OCI-M1 (cell line): ENCODE measurements at regions not wholly inside any gene's neighbourhood (a gene's known extent, or its start where the extent isn't known, plus 50 kb on each side); places are given as distances from the start of the nearest gene placed in this dataset.

Experiments used
- DNase-seq: peaks from one replicate; lab custom pipeline; 2025; lab: John Stamatoyannopoulos, UW

GRCh38 chr11:45063669-45064068 lies 82.8 kb upstream of the PRDM11 start:
- no peak for DNase-seq

GRCh38 chr11:45067966-45068365 lies 78.5 kb upstream of the PRDM11 start:
- no peak for DNase-seq

GRCh38 chr11:45071232-45071631 lies 75.2 kb upstream of the PRDM11 start:
- DNase-seq, result no peak

GRCh38 chr11:45073685-45074141 lies 72.7 kb upstream of the PRDM11 start:
- no peak for DNase-seq

GRCh38 chr11:45075519-45075918 lies 70.9 kb upstream of the PRDM11 start:
- no peak for DNase-seq

GRCh38 chr11:45075952-45076351 lies 70.5 kb upstream of the PRDM11 start:
- DNase-seq, result no peak

GRCh38 chr11:45076761-45077160 lies 69.7 kb upstream of the PRDM11 start:
- no peak for DNase-seq

GRCh38 chr11:45078236-45079074 lies 68.0 kb upstream of the PRDM11 start:
- DNase-seq, result no peak

- DNase-seq, result no peak
These were observed 67.4 kb upstream of the PRDM11 start for GRCh38 chr11:45079075-45079444.

GRCh38 chr11:45079567-45079942 lies 66.9 kb upstream of the PRDM11 start:
- DNase-seq, result no peak

GRCh38 chr11:45079943-45080719 lies 66.3 kb upstream of the PRDM11 start:
- DNase-seq, result no peak

GRCh38 chr11:45082744-45083543 lies 63.5 kb upstream of the PRDM11 start:
- no peak for DNase-seq

GRCh38 chr11:45083544-45084087 lies 62.8 kb upstream of the PRDM11 start:
- DNase-seq, result no peak

- DNase-seq, result no peak
These were observed 60.6 kb upstream of the PRDM11 start for GRCh38 chr11:45085646-45086501.

- no peak for DNase-seq
These were observed 59.9 kb upstream of the PRDM11 start for GRCh38 chr11:45086526-45086925.

- no peak for DNase-seq
These were observed 59.1 kb upstream of the PRDM11 start for GRCh38 chr11:45087086-45087899.

- no peak for DNase-seq
These were observed 58.6 kb upstream of the PRDM11 start for GRCh38 chr11:45087900-45088160.

- no peak for DNase-seq
These were observed 57.2 kb upstream of the PRDM11 start for GRCh38 chr11:45089251-45089650.

GRCh38 chr11:45089676-45090499 lies 56.6 kb upstream of the PRDM11 start:
- peak; percentile 23 for DNase-seq

GRCh38 chr11:45090607-45091006 lies 55.8 kb upstream of the PRDM11 start:
- DNase-seq, result no peak
